T-helper 1 cell treated with Interleukin-12 subunit alpha and Interleukin-12 subunit beta and Interleukin-4 antibody, amounts not matched to agents 30 ng/mL and 1 ng/mL, for 36 hours (primary cell): ENCODE measurements at regions not wholly inside any gene's neighbourhood (a gene's known extent, or its start where the extent isn't known, plus 50 kb on each side); places are given as distances from the start of the nearest gene placed in this dataset.
"Not testable (repeated sequence)": the region's sequence is repeated elsewhere in the genome, so short reads cannot be mapped to it uniquely, and the experiment has no call there.

Experiments
- intact Hi-C: fragments of 100-400 bp; cut with micrococcal nuclease; formaldehyde crosslinking; loops from one replicate; pipeline ENCODE4 v1.15.1; 2024

DNA sequence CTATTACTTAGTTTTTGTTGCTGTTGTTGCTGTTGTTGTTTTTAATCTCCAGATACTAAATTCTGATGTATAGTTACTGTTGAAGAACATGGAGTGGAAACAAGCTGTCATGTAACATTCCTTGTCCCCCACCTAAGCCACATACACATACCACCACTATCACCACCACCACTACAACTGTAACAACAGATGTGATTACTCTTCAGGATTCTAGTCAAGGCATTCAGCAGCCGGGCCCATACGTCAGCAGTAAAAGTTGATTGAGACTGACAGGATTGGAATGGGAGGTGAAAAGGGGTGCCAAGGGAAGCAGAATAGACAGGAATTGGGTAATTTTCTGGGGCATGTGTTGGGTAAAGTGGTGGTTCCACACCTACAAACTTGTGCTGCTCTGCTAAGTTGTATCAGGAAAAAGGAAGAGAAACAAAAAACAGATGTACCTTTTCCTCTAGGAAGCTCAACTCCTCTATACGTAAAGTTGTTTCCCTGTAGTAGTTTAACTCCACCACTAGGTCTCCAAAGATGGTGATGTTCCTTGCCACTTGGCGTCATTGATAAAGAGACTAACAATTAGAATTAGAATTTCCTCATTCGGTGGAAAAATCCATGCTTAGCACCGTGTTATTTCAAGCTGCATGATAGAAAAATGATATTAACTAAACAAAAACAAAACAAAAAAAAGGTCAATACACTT lies 138.6 kb downstream of the ARRDC3 start:
- intact Hi-C loops = no loop called here

GRCh38 chr5:91243852-91244251 lies 139.3 kb downstream of the ARRDC3 start:
- intact Hi-C loops = no loop called here

DNA sequence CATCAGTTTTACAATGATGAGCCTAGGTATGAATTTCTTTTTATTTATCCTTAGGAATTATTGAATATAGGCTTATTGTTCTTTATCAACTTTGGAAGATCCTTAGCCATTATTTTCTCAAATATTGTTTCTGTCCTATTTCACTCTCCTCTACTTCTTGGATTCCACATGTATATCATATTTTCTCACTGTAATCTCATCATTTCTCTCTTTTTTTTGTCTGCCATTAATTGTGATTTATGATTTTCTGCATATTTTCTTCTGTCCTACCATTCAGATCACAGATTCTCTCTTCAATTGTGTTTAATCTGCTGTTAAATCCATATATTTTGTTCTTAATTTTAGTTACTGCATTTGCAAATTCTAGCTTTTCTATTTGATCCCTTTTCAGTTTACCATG lies 139.8 kb downstream of the ARRDC3 start:
- intact Hi-C loops = no loop called here

- intact Hi-C loops = not testable (repeated sequence)
Measured at GRCh38 chr5:91241460-91241859, 141.7 kb downstream of the ARRDC3 start.

DNA sequence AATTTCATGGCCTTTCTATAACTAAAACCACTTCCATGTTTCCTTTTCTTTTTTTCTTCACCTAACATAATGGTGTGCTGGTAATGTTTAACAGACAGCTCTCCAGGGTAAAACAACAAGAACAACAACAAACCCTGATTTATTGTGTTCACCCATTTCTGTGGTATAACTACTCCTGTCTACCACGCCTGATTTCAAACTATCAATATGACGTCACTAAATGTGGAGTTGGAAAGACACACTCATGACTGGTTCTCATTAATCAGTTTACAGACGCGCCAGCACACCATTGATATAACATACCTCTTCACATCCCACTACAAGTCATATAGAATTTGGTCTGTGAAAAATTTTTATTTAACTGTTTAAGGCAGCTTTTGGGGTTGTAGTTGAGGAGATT lies 142.9 kb downstream of the ARRDC3 start:
- intact Hi-C loops = no loop called here

GRCh38 chr5:91235271-91235694 lies 147.8 kb downstream of the ARRDC3 start:
- intact Hi-C loops = no loop called here

- intact Hi-C loops = no loop called here
Measured at GRCh38 chr5:91232523-91232922, 150.6 kb downstream of the ARRDC3 start.

- intact Hi-C loops = loop anchor here (5.0 kb wide), 1 partner anchor 362 kb away; no protein-coding TSS in a partner anchor
Measured at GRCh38 chr5:91229031-91229727, 153.9 kb downstream of the ARRDC3 start.

- intact Hi-C loops = loop anchor here (5.0 kb wide), 1 partner anchor 361 kb away; no protein-coding TSS in a partner anchor
Measured at GRCh38 chr5:91228188-91228587, 154.9 kb downstream of the ARRDC3 start.

DNA sequence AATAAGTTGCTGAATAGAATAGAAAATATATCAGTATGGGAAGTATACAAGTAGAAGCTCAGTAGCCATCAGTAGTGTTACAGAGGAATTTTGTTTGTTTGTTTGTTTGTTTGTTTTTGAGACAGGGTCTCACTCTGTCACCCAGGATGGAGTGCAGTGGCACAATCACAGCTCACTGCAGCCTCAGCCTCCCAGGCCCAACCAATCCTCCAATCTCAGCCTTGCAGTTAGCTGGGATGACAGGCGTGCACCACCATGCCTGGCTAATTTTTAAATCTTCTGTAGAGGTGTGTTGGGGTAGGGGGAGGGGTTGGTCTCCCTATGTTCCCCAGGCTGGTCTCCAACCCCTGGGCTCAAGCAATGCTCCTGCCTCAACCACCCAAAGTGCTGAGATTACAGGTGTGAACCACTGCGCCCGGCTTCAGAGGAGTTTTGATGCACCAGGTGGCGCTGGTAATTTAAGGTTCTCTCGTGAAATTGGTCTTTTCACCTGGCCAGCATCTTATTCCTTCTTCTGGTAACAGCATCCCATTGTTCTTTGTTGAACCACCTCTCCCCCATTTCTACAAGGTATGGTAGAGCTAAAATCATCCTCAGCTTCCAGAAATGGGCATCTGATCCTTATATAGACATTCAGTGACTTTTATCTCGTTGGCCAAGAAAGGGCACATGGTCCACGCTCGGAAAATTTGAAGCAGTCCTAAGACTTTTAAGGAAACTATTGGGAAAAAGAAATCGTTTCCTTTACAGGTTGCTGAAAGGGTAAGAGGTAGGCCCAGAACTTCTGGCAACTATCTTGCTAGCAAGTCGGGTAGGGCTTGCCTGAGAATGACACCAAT lies 157.1 kb downstream of the ARRDC3 start:
- intact Hi-C loops = loop anchor here (1.0 to 5.0 kb wide), 9 partner anchors 43 to 359 kb away; no protein-coding TSS in a partner anchor

- intact Hi-C loops = loop anchor here (5.0 kb wide), 1 partner anchor 358 kb away; no protein-coding TSS in a partner anchor
Measured at GRCh38 chr5:91224969-91225368, 158.1 kb downstream of the ARRDC3 start.

DNA sequence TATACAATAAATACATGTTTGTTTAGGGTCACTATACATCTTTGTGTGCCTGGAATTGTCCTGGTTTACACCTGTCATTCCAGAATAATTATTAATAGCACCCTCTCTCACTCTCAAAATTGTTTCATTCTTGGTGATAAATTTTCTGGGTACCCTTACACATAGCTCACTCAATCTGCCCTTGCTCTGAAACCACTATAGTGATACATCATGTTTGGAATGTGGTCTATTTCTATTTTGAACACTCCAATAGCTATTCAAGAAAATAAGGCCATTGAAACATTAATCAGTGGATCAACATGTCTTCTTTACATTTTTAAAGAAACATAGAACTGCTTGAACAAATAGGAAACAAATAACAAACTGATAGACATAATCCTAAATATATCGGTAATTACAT lies 158.7 kb downstream of the ARRDC3 start:
- intact Hi-C loops = no loop called here

- intact Hi-C loops = no loop called here
Measured at GRCh38 chr5:91223886-91224285, 159.2 kb downstream of the ARRDC3 start.

DNA sequence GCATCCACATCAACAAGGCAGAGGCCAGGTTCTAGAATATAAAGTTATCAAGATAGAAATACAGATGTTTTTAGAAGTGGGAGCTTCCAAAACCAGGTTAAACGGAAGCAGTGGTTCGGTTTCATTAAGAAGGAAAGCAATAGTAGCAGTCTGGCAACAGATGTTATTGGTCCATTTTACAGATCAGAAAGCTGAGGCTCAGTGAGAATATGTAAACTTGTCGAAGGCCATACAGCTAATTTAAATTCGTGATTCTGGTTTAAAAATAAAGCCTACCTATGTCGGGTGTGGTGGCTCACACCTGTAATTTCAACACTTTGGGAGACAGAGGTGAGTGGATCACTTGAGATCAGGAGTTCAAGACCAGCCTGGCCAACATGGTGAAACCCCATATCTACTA lies 160.6 kb downstream of the ARRDC3 start:
- intact Hi-C loops = no loop called here

DNA sequence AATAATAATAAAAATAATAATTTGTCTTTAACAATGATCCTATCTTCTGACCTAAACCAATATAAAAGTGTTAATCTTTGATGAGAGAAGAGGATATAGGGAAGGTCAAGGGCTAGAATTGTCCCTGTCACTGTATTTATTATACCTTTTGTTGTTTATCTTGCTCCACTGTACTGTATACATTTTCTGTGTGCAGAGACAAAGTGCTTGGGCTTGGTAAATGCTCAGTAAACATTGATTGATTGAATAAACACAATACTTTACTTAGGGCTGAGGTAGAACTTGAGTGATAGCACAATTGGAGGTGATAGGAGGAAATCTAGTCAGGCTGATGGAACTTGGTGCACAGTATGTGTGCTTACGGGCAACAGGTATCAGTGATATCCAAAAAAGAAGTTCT lies 161.2 kb downstream of the ARRDC3 start:
- intact Hi-C loops = no loop called here

DNA sequence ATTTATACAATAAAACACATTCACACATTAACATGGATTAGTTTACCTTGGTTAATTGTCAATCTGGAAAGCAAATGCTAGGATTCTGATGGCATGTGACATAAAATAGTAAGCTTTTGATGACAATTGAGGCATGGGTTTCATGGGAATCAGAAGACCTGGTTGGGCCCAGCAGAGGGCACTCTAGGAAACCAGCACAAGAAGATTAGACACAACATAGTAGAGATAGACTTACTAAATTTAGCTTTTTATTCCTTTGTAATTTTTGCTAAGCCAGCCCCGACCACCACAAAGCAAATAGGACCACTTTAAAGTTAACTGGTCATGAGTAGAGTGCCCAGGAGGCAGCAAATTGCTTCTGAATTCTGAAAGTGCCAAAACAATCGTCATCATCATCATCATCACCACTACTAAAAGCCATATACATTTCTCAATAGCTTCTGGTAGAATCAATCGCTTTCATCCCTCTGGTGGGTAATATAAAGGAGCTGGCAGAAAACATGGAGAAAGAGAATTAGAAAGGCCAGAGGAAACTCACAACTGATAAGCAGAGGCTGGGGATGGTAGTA lies 163.2 kb downstream of the ARRDC3 start:
- intact Hi-C loops = loop anchor here (1.0 to 2.0 kb wide), 4 partner anchors 57 to 199 kb away; no protein-coding TSS in a partner anchor

GRCh38 chr5:91219091-91219802 lies 163.9 kb downstream of the ARRDC3 start:
- intact Hi-C loops = loop anchor here (1.0 to 2.0 kb wide), 3 partner anchors 56 to 200 kb away; no protein-coding TSS in a partner anchor

DNA sequence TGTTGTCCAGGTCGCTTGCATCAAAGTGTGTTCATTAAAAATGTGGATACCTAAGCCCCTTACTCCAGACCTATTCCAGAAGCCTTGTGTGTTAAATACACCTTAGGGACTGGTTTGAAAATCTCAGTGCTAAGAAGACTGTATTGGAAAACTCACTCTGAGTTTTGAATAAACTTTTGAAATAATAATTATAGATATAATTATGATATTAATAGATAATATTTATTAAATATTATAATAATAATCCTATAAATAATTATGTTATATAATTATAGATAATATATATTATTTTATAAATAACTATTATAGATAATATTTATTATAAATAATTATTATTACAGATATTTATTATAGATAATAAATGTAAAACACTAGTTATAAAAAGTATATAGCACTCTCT lies 165.3 kb downstream of the ARRDC3 start:
- intact Hi-C loops = loop anchor here (2.0 kb wide), 2 partner anchors 55 to 117 kb away; no protein-coding TSS in a partner anchor

DNA sequence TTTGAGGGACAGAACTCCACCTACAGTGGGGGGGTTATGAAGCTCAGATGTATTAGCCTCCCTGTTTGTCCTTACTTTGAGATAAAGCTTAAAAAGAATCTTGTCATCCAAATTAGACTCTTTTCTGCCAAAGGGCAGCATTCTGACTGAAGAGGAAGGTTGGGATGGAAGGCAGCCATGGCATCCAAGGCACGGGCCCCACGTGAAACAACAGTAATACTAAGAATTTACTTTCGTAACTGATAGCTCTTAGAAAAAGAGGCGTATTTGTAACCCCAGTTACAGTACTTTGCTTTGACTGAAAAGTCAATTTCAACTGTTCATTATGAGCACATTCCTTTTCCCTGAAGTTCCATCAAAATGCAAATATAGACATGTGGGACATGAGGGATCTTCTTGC lies 168.5 kb downstream of the ARRDC3 start:
- intact Hi-C loops = no loop called here
